ENCODE measurements at regions not wholly inside any gene's neighbourhood (a gene's known extent, or its start where the extent isn't known, plus 50 kb on each side); places are given as distances from the start of the nearest gene placed in this dataset.

GRCh38 chr20:62571669-62572344, 70.5 kb upstream of the SLCO4A1 start:
- Histone ChIP-seq H2AFZ (ENCODE audit: low read length) (no peak overlapping the region), H3K79me2 (ENCODE audit: insufficient read depth, low read length) (no peaks in the 10 kb centered on the region), H3K9me2 (replicated peaks; ENCODE audit: low read depth, low read length) (no peaks in the 10 kb centered on the region), H3K4me2 (ENCODE audit: low read depth, low read length, poor library complexity, severe bottlenecking) (no peak overlapping the region), H3F3A (ENCODE audit: low read depth) (no peaks in the 10 kb centered on the region), H3K4me1 (ENCODE audit: insufficient read depth, low read length, poor library complexity, severe bottlenecking) (peaks cover 5% of the 10 kb centered on the region), H3K9ac (ENCODE audit: low read depth, low read length, poor library complexity, severe bottlenecking) (no peak overlapping the region), H3K27me3 (ENCODE audit: insufficient read depth, low read length, poor library complexity, severe bottlenecking) (no peaks in the 10 kb centered on the region), H3K36me3 (ENCODE audit: insufficient read depth, low read length) (no peaks in the 10 kb centered on the region), H4K20me1 (ENCODE audit: insufficient read depth, low read length, poor library complexity, severe bottlenecking) (no peaks in the 10 kb centered on the region), H3K4me3 (ENCODE audit: low read length, poor library complexity, severe bottlenecking) (no peak overlapping the region), H3K9me3 (ENCODE audit: insufficient read depth, low read depth, low read length) (no peaks in the 10 kb centered on the region)
- TF ChIP-seq CTCF (conservative IDR thresholded peaks at IDR 0.05; ENCODE audit: low read length) (peak; percentile 49; the same call in 1 of the 2 replicates), EZH2phosphoT487 (IDR thresholded peaks at IDR 0.05; ENCODE audit: borderline replicate concordance) (no peak)

- no peak overlapping the region for H2AFZ ChIP-seq (ENCODE audit: low read length)
- TF ChIP-seq CTCF (conservative IDR thresholded peaks at IDR 0.05; ENCODE audit: low read length) (no peak), EZH2phosphoT487 (IDR thresholded peaks at IDR 0.05; ENCODE audit: borderline replicate concordance) (no peak)
- H3K9me3 ChIP-seq (ENCODE audit: insufficient read depth, low read depth, low read length) = no peaks in the 10 kb centered on the region
- no peak overlapping the region for H3K4me2 ChIP-seq (ENCODE audit: low read depth, low read length, poor library complexity, severe bottlenecking)
- no peak overlapping the region for H3K4me3 ChIP-seq (ENCODE audit: low read length, poor library complexity, severe bottlenecking)
- no peak overlapping the region for H3K9ac ChIP-seq (ENCODE audit: low read depth, low read length, poor library complexity, severe bottlenecking)
- no peaks in the 10 kb centered on the region for H3F3A ChIP-seq (ENCODE audit: low read depth)
- no peaks in the 10 kb centered on the region for H3K9me2 ChIP-seq (replicated peaks; ENCODE audit: low read depth, low read length)
- H3K27me3 ChIP-seq (ENCODE audit: insufficient read depth, low read length, poor library complexity, severe bottlenecking) = no peaks in the 10 kb centered on the region
- H3K79me2 ChIP-seq (ENCODE audit: insufficient read depth, low read length) = no peaks in the 10 kb centered on the region
- H3K36me3 ChIP-seq (ENCODE audit: insufficient read depth, low read length) = no peaks in the 10 kb centered on the region
- H4K20me1 ChIP-seq (ENCODE audit: insufficient read depth, low read length, poor library complexity, severe bottlenecking) = no peaks in the 10 kb centered on the region
- peaks cover 5% of the 10 kb centered on the region for H3K4me1 ChIP-seq (ENCODE audit: insufficient read depth, low read length, poor library complexity, severe bottlenecking)
Measured at GRCh38 chr20:62572980-62573379, 69.3 kb upstream of the SLCO4A1 start.

- no peaks in the 10 kb centered on the region for H4K20me1 ChIP-seq (ENCODE audit: insufficient read depth, low read length, poor library complexity, severe bottlenecking)
- peaks cover 5% of the 10 kb centered on the region for H3K4me1 ChIP-seq (ENCODE audit: insufficient read depth, low read length, poor library complexity, severe bottlenecking)
- no peaks in the 10 kb centered on the region for H3K36me3 ChIP-seq (ENCODE audit: insufficient read depth, low read length)
- H3K79me2 ChIP-seq (ENCODE audit: insufficient read depth, low read length) = no peaks in the 10 kb centered on the region
- no peak overlapping the region for H3K4me3 ChIP-seq (ENCODE audit: low read length, poor library complexity, severe bottlenecking)
- no peak overlapping the region for H2AFZ ChIP-seq (ENCODE audit: low read length)
- no peaks in the 10 kb centered on the region for H3K9me3 ChIP-seq (ENCODE audit: insufficient read depth, low read depth, low read length)
- TF ChIP-seq CTCF (conservative IDR thresholded peaks at IDR 0.05; ENCODE audit: low read length) (no peak), EZH2phosphoT487 (IDR thresholded peaks at IDR 0.05; ENCODE audit: borderline replicate concordance) (no peak)
- no peaks in the 10 kb centered on the region for H3K9me2 ChIP-seq (replicated peaks; ENCODE audit: low read depth, low read length)
- H3F3A ChIP-seq (ENCODE audit: low read depth) = no peaks in the 10 kb centered on the region
- no peaks in the 10 kb centered on the region for H3K27me3 ChIP-seq (ENCODE audit: insufficient read depth, low read length, poor library complexity, severe bottlenecking)
- H3K4me2 ChIP-seq (ENCODE audit: low read depth, low read length, poor library complexity, severe bottlenecking) = no peak overlapping the region
- H3K9ac ChIP-seq (ENCODE audit: low read depth, low read length, poor library complexity, severe bottlenecking) = no peak overlapping the region
Measured at GRCh38 chr20:62573817-62574216, 68.5 kb upstream of the SLCO4A1 start.
